ENCODE measurements at regions not wholly inside any gene's neighbourhood (a gene's known extent, or its start where the extent isn't known, plus 50 kb on each side); places are given as distances from the start of the nearest gene placed in this dataset.
A peak's percentile ranks its signal among the peaks of the same experiment; 100 is the strongest.

DNA sequence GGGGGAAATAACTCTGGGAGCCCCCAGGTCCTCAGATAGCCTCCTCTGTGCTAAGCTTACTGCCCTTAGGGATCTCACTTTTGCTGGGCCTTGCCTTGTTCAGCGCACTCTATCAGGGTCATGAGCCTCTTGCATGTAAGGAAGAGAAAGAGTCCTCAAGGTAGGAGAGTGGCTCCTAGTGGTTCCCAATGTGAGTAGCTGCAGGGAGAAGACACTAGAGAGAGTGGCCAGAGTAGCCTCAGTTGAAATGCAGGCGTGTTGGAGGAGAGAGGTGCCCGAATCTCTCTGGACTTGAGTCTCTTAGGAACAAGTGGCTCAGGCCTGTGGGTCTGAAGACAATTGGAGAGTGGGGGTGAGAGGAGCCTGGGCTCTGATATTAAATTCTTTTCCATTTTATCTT is 94.3 kb upstream of the SORCS3 start:
- TF ChIP-seq USF2 (CRISPR knock-in tag; IDR thresholded peaks at IDR 0.05) (no peak), YY1 (IDR thresholded peaks at IDR 0.05; ENCODE audit: borderline replicate concordance in 1 of 3, control insufficient read depth in 1 of 3, extremely low read depth in 1 of 3, insufficient read depth in 3 of 3, insufficient read length in 1 of 3, insufficient replicate concordance in 2 of 3, low read depth in 1 of 3, low read length in 2 of 3) (no peak), RFX5 (IDR thresholded peaks at IDR 0.05; ENCODE audit: low read depth, low read length) (no peak)
- TF ChIP-seq, protein P1, sequence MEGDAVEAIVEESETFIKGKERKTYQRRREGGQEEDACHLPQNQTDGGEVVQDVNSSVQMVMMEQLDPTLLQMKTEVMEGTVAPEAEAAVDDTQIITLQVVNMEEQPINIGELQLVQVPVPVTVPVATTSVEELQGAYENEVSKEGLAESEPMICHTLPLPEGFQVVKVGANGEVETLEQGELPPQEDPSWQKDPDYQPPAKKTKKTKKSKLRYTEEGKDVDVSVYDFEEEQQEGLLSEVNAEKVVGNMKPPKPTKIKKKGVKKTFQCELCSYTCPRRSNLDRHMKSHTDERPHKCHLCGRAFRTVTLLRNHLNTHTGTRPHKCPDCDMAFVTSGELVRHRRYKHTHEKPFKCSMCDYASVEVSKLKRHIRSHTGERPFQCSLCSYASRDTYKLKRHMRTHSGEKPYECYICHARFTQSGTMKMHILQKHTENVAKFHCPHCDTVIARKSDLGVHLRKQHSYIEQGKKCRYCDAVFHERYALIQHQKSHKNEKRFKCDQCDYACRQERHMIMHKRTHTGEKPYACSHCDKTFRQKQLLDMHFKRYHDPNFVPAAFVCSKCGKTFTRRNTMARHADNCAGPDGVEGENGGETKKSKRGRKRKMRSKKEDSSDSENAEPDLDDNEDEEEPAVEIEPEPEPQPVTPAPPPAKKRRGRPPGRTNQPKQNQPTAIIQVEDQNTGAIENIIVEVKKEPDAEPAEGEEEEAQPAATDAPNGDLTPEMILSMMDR (IDR thresholded peaks at IDR 0.05 in 2 of 3, conservative IDR thresholded peaks at IDR 0.05 in 1 of 3; ENCODE audit: insufficient read depth in 2 of 3, low read depth in 1 of 3, low read length in 3 of 3): peak in 1 of 3 experiments; percentile 24; a peak in 1 of 6 replicates

All from K562 (cell line).